CD4-positive, alpha-beta T cell (primary cell): ENCODE measurements at regions not wholly inside any gene's neighbourhood (a gene's known extent, or its start where the extent isn't known, plus 50 kb on each side); places are given as distances from the start of the nearest gene placed in this dataset.

Experiments used
- ATAC-seq: fragments of 200-7000 bp; cut with Tn5 transposase; one replicate; pipeline ENCODE4 v1.10.0; 2022; ENCODE audit warnings: mild to moderate bottlenecking; ENCODE audit not compliant: poor library complexity
- CTCF ChIA-PET: fragments of 350-600 bp; sonication (Branson Sonifier 250); formaldehyde crosslinking; loops from one replicate; lab custom pipeline; 2021; ENCODE audit warnings: antibody characterized with exemption, inconsistent platforms; lab: Charles Lee
- POLR2A ChIA-PET: fragments of 350-600 bp; sonication (Branson Sonifier 250); formaldehyde crosslinking; loops from one replicate; lab custom pipeline; 2021; ENCODE audit warnings: antibody characterized with exemption, inconsistent platforms; lab: Charles Lee
- DNase-seq, 14 experiments: peaks; one replicate each; pipeline ENCODE4 v3.0.0-alpha.2; 2013 to 2020; ENCODE audit warnings: mixed read lengths in 2 of 14
- H3K27ac ChIP-seq, 2 donors: one replicate each; pipeline versions ENCODE4 v1.5.1 to v1.7.0; 2013; ENCODE audit warnings: low read length in 2 of 2, low read depth in 1 of 2, mild to moderate bottlenecking in 1 of 2
- H3K27me3 ChIP-seq, 2 experiments: 1 replicate in 1 of 2; 2 replicates in 1 of 2; pipeline versions ENCODE4 v1.6.1 to v1.7.0; 2013; ENCODE audit warnings: low read length in 2 of 2, control low read depth in 1 of 2, mild to moderate bottlenecking in 1 of 2, moderate library complexity in 1 of 2; ENCODE audit not compliant: insufficient read depth in 2 of 2, control insufficient read depth in 1 of 2
- H3K36me3 ChIP-seq: one replicate; pipeline ENCODE4 v1.6.1; 2013; ENCODE audit warnings: low read length, control low read depth; ENCODE audit not compliant: insufficient read depth
- H3K4me1 ChIP-seq: one replicate; pipeline ENCODE4 v1.6.1; 2013; ENCODE audit warnings: low read length, control low read depth; ENCODE audit not compliant: insufficient read depth
- H3K4me3 ChIP-seq: one replicate; pipeline ENCODE4 v1.5.1; 2013; ENCODE audit warnings: mild to moderate bottlenecking, low read length, moderate library complexity
- H3K9me3 ChIP-seq, 2 experiments: 1 replicate in 1 of 2; 2 replicates in 1 of 2; pipeline versions ENCODE4 v1.6.1 to v1.7.0; 2013; ENCODE audit warnings: low read length in 2 of 2, mild to moderate bottlenecking in 2 of 2, control low read depth in 1 of 2, moderate library complexity in 1 of 2; ENCODE audit not compliant: control insufficient read depth in 1 of 2, insufficient read depth in 1 of 2
- H3K27ac Mint-ChIP-seq: one replicate; pipeline ENCODE4 v1.8.0; 2020; ENCODE audit warnings: mixed read lengths
- H3K27me3 Mint-ChIP-seq: one replicate; pipeline ENCODE4 v1.8.0; 2021; ENCODE audit warnings: mixed read lengths
- H3K36me3 Mint-ChIP-seq: one replicate; pipeline ENCODE4 v1.8.0; 2021; ENCODE audit warnings: low read depth, mixed read lengths
- H3K4me1 Mint-ChIP-seq: one replicate; pipeline ENCODE4 v1.8.0; 2021; ENCODE audit warnings: low read depth, mixed read lengths
- H3K4me3 Mint-ChIP-seq: one replicate; pipeline ENCODE4 v1.8.0; 2020; ENCODE audit warnings: mild to moderate bottlenecking, mixed read lengths
- H3K9me3 Mint-ChIP-seq: one replicate; pipeline ENCODE4 v1.8.0; 2020; ENCODE audit warnings: mixed read lengths
- CTCF ChIP-seq: fragments of 200-600 bp; IDR thresholded peaks from one replicate; pipeline ENCODE4 v1.8.0; 2022; ENCODE audit warnings: antibody characterized with exemption, mild to moderate bottlenecking
- intact Hi-C, 2 experiments: fragments of 100-400 bp; cut with DNase I in 1 of 2; cut with micrococcal nuclease in 1 of 2; formaldehyde crosslinking; loops; one replicate each; pipeline versions ENCODE4 v1.15.1 to v1.9.0; 2023 to 2025; cut with DNase I, micrococcal nuclease

GRCh38 chr3:106381286-106381938 lies 512.6 kb upstream of the CBLB start:
- Mint-ChIP-seq H3K4me1 (no peaks in the 10 kb centered on the region), H3K4me3 (no peak overlapping the region), H3K27ac (no peak overlapping the region), H3K36me3 (no peaks in the 10 kb centered on the region), H3K27me3 (no peaks in the 10 kb centered on the region), H3K9me3 (no peaks in the 10 kb centered on the region)
- no peaks in the 10 kb centered on the region for H3K27me3 ChIP-seq
- POLR2A ChIA-PET: no interaction called here
- intact Hi-C loops: no loop called here
- H3K4me3 ChIP-seq: no peak overlapping the region
- no peak overlapping the region for H3K27ac ChIP-seq
- H3K9me3 ChIP-seq: no peaks in the 10 kb centered on the region
- no peaks in the 10 kb centered on the region for H3K36me3 ChIP-seq
- DNase-seq: no peak
- no peaks in the 10 kb centered on the region for H3K4me1 ChIP-seq
- ATAC-seq: no peak
- CTCF ChIA-PET: interaction anchor here (1.3 to 1.7 kb wide), 2 partner anchors 18 to 36 kb away, joined by 4 to 5 read pairs; no protein-coding TSS in a partner anchor
- no peak for TF ChIP-seq CTCF

- POLR2A ChIA-PET: interaction anchor here (0.6 kb wide), 1 partner anchor 66 kb away, joined by 5 read pairs; no protein-coding TSS in a partner anchor
- H3K27me3 Mint-ChIP-seq: no peaks in the 10 kb centered on the region
- Histone ChIP-seq H3K4me1 (no peaks in the 10 kb centered on the region), H3K27ac (no peak overlapping the region), H3K9me3 (no peaks in the 10 kb centered on the region), H3K4me3 (no peak overlapping the region), H3K27me3 (no peaks in the 10 kb centered on the region), H3K36me3 (no peaks in the 10 kb centered on the region)
- H3K36me3 Mint-ChIP-seq: no peaks in the 10 kb centered on the region
- H3K4me1 Mint-ChIP-seq: no peaks in the 10 kb centered on the region
- TF ChIP-seq CTCF: no peak
- H3K27ac Mint-ChIP-seq: no peak overlapping the region
- H3K9me3 Mint-ChIP-seq: no peaks in the 10 kb centered on the region
- H3K4me3 Mint-ChIP-seq: no peak overlapping the region
- intact Hi-C loops: no loop called here
- ATAC-seq (no peak), DNase-seq (no peak)
- CTCF ChIA-PET: interaction anchor here (1.3 to 1.7 kb wide), 2 partner anchors 19 to 37 kb away, joined by 4 to 5 read pairs; no protein-coding TSS in a partner anchor
Observed at GRCh38 chr3:106381939-106382335, 513.1 kb upstream of the CBLB start.

- no peaks in the 10 kb centered on the region for H3K4me1 Mint-ChIP-seq
- no peak overlapping the region for H3K4me3 Mint-ChIP-seq
- Histone ChIP-seq H3K27ac (no peak overlapping the region), H3K4me1 (no peaks in the 10 kb centered on the region), H3K9me3 (no peaks in the 10 kb centered on the region), H3K4me3 (no peak overlapping the region), H3K27me3 (no peaks in the 10 kb centered on the region), H3K36me3 (no peaks in the 10 kb centered on the region)
- CTCF ChIA-PET: no interaction called here
- H3K27me3 Mint-ChIP-seq: no peaks in the 10 kb centered on the region
- POLR2A ChIA-PET: no interaction called here
- H3K27ac Mint-ChIP-seq: no peak overlapping the region
- H3K36me3 Mint-ChIP-seq: no peaks in the 10 kb centered on the region
- DNase-seq (no peak), ATAC-seq (no peak)
- H3K9me3 Mint-ChIP-seq: no peaks in the 10 kb centered on the region
- intact Hi-C loops: no loop called here
- no peak for TF ChIP-seq CTCF
Observed at GRCh38 chr3:106386050-106386449, 517.2 kb upstream of the CBLB start.
